ENCODE measurements at regions not wholly inside any gene's neighbourhood (a gene's known extent, or its start where the extent isn't known, plus 50 kb on each side); places are given as distances from the start of the nearest gene placed in this dataset.
"Not testable (repeated sequence)": the region's sequence is repeated elsewhere in the genome, so short reads cannot be mapped to it uniquely, and the experiment has no call there.

- no peaks in the 10 kb centered on the region for H3K79me2 ChIP-seq (ENCODE audit: control insufficient read depth, insufficient read depth, low read length)
- H3K4me3 ChIP-seq (replicated peaks in 1 of 3; ENCODE audit: insufficient read depth in 1 of 3, low read depth in 1 of 3, low read length in 3 of 3), result no peak overlapping the region
- H3K27me3 ChIP-seq (ENCODE audit: control insufficient read depth in 2 of 2, insufficient read depth in 2 of 2, low read length in 2 of 2), result no peaks in the 10 kb centered on the region
- no peak for DNase-seq (ENCODE audit: low read depth, low spot score)
- ChIA-PET CTCF (no interaction called here), POLR2A (no interaction called here)
- no peaks in the 10 kb centered on the region for H3K9me1 ChIP-seq (replicated peaks; ENCODE audit: control insufficient read depth, extremely low read depth, insufficient read depth, low read length)
- intact Hi-C loops (cut with micrococcal nuclease), result no loop called here
- TF ChIP-seq EZH2 (IDR thresholded peaks at IDR 0.05; ENCODE audit: borderline replicate concordance, low read depth, low read length, severe bottlenecking), result no peak
- no peak for TF ChIP-seq CTCF (IDR thresholded peaks at IDR 0.05; ENCODE audit: extremely low read depth in 1 of 2, insufficient read depth in 1 of 2, low read depth in 1 of 2, low read length in 2 of 2)
- no peak for TF ChIP-seq MAX (IDR thresholded peaks at IDR 0.05; ENCODE audit: insufficient read depth, insufficient read length)
- TF ChIP-seq FOS (IDR thresholded peaks at IDR 0.05; ENCODE audit: borderline replicate concordance, insufficient read depth, low read length), result no peak
- no peak for TF ChIP-seq JUN (IDR thresholded peaks at IDR 0.05; ENCODE audit: borderline replicate concordance, insufficient read depth, insufficient read length, low read depth)
- no peak overlapping the region for H3K4me2 ChIP-seq (ENCODE audit: insufficient read depth, low read length)
- H3K9ac ChIP-seq (replicated peaks; ENCODE audit: extremely low read depth, insufficient read depth, low read length), result no peak overlapping the region
- dilution Hi-C loops (cut with MboI; ENCODE audit: extremely low pct_ligation_motif_present, low sequenced_read_pairs), result no loop called here
- H3K27ac ChIP-seq (ENCODE audit: insufficient read depth, low read depth, low read length), result no peak overlapping the region
- no peak for FAIRE-seq
- no peaks in the 10 kb centered on the region for H3K4me1 ChIP-seq (ENCODE audit: control insufficient read depth, extremely low read depth, insufficient read depth, low read length)
- H4K20me1 ChIP-seq (replicated peaks; ENCODE audit: control insufficient read depth, extremely low read depth, insufficient read depth, low read length), result no peaks in the 10 kb centered on the region
- BruUV-seq (replicated peaks), result no TSS peak
- no peaks in the 10 kb centered on the region for H3K36me3 ChIP-seq (ENCODE audit: control insufficient read depth in 2 of 2, extremely low read depth in 1 of 2, insufficient read depth in 2 of 2, low read length in 2 of 2)
- no peak overlapping the region for H2AFZ ChIP-seq (ENCODE audit: low read depth, low read length)
- peaks cover 5% of the 10 kb centered on the region for H3K9me3 ChIP-seq (replicated peaks; ENCODE audit: control insufficient read depth, insufficient read depth, low read length)
These were observed 1387.2 kb downstream of the OLFM4 start for GRCh38 chr13:54415753-54416366.

- intact Hi-C loops (cut with micrococcal nuclease); H3K36me3 ChIP-seq (ENCODE audit: control insufficient read depth in 2 of 2, extremely low read depth in 1 of 2, insufficient read depth in 2 of 2, low read length in 2 of 2); POLR2A ChIA-PET; FAIRE-seq; H3K79me2 ChIP-seq (ENCODE audit: control insufficient read depth, insufficient read depth, low read length); H3K27me3 ChIP-seq (ENCODE audit: control insufficient read depth in 2 of 2, insufficient read depth in 2 of 2, low read length in 2 of 2); H3K4me2 ChIP-seq (ENCODE audit: insufficient read depth, low read length); DNase-seq (ENCODE audit: low read depth, low spot score); H4K20me1 ChIP-seq (replicated peaks; ENCODE audit: control insufficient read depth, extremely low read depth, insufficient read depth, low read length); H3K27ac ChIP-seq (ENCODE audit: insufficient read depth, low read depth, low read length); CTCF ChIA-PET; H3K9ac ChIP-seq (replicated peaks; ENCODE audit: extremely low read depth, insufficient read depth, low read length); H2AFZ ChIP-seq (ENCODE audit: low read depth, low read length); H3K4me1 ChIP-seq (ENCODE audit: control insufficient read depth, extremely low read depth, insufficient read depth, low read length); H3K9me3 ChIP-seq (replicated peaks; ENCODE audit: control insufficient read depth, insufficient read depth, low read length); H3K4me3 ChIP-seq (replicated peaks in 1 of 3; ENCODE audit: insufficient read depth in 1 of 3, low read depth in 1 of 3, low read length in 3 of 3); H3K9me1 ChIP-seq (replicated peaks; ENCODE audit: control insufficient read depth, extremely low read depth, insufficient read depth, low read length); BruUV-seq (replicated peaks); dilution Hi-C loops (cut with MboI; ENCODE audit: extremely low pct_ligation_motif_present, low sequenced_read_pairs): not testable (repeated sequence)
These were observed 1394.3 kb downstream of the OLFM4 start for GRCh38 chr13:54422946-54423345.
